ENCODE measurements at regions not wholly inside any gene's neighbourhood (a gene's known extent, or its start where the extent isn't known, plus 50 kb on each side); places are given as distances from the start of the nearest gene placed in this dataset.

GRCh38 chr17:21537302-21537701 lies 155.0 kb upstream of the KCNJ18 start:
- TF ChIP-seq ZNF2 (tag by site-specific recombination; IDR thresholded peaks at IDR 0.05) (no peak), ZNF792 (tag by site-specific recombination; IDR thresholded peaks at IDR 0.05) (no peak)

Data from HEK293 (cell line).